GM18861 (cell line): ENCODE measurements at regions not wholly inside any gene's neighbourhood (a gene's known extent, or its start where the extent isn't known, plus 50 kb on each side); places are given as distances from the start of the nearest gene placed in this dataset.
"Not testable (repeated sequence)": the region's sequence is repeated elsewhere in the genome, so short reads cannot be mapped to it uniquely, and the experiment has no call there.

ENCODE experiments used
- ATAC-seq: cut with Tn5 transposase; IDR thresholded peaks from one replicate; pipeline ENCODE4 v1.9.1; 2021; ENCODE audit not compliant: unreplicated experiment

DNA sequence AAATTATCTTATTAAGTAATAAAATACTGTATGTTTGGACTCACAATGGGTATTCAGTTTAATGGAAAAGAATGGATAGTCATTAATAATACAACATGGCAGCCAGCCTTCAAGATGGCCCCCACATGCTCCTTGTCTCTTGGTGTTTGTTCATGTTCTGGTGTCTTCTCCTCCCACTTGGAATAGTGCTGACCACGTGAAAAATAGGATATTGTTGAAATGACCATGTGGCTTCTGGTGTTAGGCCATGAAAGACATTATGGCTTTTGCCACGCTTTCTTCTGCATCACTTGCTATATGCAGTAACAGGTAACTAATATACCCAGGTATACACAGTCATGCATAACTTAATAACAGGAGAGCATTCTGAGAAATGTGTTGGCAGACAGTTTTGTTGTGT, 341.0 kb downstream of the KCNJ2 start:
- ATAC-seq: no peak

DNA sequence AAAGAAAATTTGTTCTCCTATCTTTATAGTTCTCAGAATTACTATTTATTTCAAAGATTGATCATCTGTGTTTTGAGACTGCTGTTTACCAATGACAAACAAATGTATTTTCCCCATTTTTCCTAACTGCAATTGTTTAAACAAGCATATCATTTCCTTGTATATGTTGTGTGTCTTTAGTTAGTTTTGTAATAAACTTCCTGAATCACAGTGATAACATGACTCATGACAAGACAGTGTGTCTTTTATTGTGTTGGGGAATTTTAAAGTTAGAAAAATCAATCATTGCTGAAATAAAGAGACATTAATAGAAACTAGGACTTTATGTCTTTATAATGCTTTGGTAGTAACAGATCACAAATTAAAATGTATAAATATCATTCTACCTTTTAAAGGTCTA, 348.5 kb downstream of the KCNJ2 start:
- no peak for ATAC-seq

DNA sequence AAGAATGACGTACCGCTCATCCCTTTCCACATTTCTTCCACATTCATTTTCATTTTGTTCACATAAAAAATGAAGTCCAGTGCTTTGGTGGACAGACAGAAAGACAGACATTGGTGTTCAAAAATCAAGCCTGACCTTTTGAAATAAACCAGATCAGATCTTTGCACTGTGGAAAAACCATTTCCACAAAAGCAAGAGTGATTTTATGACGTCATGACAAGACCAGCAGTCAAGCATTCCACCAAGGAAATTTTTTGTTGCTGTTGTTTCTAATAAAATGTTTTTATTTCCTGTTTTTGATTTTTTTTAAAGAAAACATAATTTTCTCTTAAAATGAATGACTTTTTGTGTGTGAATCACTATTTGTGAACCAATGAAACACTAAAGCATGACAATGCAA, 350.0 kb downstream of the KCNJ2 start:
- no peak for ATAC-seq

DNA sequence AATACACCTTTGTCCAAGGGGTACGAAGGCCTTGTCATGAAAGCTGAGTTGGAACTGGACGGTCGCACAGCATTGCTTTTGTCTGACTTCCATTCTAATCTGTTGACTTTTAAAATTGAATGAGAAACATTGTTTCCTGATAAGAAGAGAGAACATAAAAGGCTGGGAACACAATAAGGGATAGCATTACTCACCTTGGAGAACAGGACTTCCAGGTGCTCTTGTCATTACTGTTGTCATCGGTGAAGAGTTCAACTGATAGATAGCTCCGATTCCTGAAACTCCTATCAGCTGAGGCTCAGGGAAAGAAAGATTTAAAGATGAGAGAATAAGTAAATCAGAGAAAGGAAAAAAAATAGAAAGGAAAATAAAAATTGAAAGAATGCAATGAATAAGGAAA, 351.1 kb downstream of the KCNJ2 start:
- ATAC-seq: no peak

DNA sequence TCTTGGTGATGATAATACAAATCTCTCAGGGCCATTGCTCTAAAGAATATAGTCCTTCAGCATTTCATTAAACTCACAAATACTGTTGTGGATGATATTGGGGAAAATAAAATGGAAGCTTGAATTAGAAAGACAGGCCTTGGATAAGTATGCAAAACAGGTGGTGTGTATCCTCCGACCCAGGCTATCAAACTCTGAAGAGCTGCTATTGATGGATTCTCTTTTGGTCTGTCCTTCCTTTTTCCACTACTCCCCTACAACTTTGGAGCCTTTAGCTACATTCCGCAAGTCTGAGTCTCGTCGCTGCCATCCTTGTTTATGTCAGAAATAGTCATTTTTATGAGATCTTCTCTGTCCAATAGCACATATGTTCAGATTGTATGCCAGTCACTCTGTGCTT, 351.6 kb downstream of the KCNJ2 start:
- no peak for ATAC-seq

DNA sequence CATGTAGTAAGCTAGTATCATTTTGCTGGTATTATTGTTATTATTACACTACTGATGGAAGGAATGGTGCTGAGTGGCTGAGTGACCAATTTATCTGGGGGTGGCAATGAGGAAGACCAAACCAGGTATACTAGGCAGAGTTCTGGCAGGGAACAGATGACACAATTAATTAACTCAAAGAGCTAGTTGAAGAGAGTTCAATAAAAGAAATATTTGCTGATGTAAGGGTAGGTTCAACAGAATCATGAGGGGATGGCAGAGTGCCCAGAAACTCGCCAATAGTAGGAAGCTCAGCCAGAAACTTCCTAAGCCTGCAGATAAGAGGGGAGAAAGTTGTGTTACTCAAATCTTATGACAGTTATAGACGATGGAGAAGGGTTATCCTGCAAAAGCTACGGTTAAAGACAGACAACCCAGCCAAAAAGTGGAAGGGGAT, 352.5 kb downstream of the KCNJ2 start:
- no peak for ATAC-seq

DNA sequence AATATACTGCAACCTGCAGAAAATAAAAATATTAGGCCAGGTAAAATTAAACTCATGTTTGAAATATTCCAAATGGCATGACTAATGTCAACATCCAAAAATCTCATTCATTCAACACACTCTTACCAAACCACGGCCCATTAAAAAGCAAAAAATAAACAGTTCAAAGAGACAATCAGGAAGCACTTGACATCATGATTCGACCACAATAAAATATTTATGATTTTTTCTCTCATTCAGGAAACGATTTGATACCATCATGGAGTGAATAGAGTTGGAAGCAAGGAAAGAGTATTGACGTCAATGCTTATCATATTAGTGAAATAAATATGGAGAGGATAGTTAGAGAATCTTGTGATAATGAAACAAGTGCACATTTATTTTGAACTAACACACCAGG, 354.1 kb downstream of the KCNJ2 start:
- ATAC-seq: no peak

DNA sequence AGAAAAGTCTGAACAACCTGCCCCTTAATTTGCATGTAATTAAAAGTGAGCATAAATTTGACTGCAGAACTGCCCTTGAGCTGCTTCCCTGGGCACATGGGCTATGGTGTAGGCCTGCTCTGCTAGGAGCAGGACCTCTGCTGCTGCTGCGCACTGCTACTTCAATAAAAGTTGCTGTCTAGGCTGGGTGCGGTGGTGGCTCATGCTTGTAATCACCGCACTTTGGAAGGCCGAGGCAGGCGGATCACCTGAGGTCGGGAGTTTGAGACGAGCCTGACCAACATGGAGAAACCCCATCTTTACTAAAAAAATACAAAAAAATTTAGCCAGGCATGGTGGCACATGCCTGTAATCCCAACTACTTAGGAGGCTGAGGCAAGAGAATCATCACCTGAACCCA, 355.7 kb downstream of the KCNJ2 start:
- not testable (repeated sequence) for ATAC-seq

DNA sequence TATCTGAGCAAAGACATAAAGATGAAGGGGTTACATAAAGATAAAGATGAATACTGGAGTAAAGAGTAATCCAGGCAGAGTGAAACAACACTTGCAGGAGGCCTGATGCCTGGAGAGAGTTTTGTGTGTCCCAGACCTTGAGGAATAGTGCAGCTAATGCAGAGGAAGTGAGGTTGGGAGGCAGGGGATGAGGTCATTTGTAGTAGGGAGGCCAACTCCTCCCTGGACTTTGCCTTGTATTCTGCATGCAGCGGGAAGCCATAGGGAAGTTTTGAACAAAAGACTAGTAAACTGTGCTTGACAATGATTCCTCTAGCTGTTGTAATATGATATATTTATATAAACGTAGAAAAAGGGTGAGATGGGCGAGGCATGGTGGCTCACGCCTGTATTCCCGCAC, 356.6 kb downstream of the KCNJ2 start:
- no peak for ATAC-seq

DNA sequence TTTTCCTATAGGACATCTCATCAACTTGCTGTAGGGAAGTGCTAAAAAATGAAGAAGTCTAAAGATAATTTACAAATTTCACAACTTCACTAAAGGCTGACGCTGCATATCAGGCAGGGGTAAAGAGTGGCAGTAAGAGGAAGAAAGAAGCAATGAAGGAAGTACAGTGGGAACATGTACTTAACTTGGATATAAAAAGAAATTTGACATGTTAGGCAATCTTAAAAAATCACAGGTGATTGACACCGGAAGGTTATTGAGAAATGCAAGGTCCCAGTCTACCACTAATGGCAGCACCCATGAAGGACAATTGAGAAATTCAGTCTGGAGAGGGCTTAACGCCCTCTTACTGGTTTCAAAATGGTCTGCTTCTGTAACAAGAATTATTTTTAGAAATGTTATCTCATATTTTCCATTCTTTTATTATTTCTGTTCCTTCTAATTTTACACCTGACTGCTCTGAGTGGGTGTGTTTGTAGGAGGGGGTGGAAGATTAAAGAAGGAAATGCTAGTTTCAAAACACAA, 358.1 kb downstream of the KCNJ2 start:
- no peak for ATAC-seq

DNA sequence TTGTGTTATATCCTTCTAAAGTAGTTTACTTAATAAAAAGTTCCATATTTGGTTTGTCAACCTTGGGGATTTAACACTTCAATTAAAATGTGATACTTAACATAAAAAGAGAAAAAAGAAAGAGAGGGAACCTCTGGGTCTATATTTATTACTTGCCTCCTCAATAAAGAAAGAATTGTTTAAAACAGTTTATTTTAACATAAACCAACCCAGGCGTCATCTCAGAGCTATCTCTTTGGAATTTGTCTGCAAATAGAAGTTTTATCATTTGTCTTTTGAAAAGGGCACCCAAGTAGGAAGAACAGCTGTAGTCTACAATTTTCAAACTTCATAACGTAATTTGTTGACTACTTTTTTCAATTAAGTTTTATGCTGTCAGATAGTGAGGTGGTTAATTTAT, 364.1 kb downstream of the KCNJ2 start:
- no peak for ATAC-seq

DNA sequence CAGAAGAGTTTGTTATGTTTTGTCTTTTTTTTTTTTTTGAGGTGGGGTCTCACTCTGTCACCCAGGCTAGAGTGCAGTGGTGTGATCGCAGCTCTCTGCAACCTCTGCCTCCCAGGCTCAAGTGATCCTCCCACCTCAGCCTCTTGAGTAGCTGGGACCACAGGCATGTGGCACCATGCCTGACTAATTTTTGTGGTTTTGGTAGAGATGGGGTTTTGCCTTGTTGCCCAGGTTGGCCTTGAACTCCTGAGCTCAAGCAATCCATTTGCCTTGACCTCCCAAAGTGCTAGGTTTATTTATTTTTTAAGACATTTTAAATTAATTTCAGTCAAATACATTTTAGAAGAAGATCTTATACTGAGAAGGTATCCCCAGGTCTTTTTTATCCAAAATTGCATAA, 366.7 kb downstream of the KCNJ2 start:
- ATAC-seq: no peak

DNA sequence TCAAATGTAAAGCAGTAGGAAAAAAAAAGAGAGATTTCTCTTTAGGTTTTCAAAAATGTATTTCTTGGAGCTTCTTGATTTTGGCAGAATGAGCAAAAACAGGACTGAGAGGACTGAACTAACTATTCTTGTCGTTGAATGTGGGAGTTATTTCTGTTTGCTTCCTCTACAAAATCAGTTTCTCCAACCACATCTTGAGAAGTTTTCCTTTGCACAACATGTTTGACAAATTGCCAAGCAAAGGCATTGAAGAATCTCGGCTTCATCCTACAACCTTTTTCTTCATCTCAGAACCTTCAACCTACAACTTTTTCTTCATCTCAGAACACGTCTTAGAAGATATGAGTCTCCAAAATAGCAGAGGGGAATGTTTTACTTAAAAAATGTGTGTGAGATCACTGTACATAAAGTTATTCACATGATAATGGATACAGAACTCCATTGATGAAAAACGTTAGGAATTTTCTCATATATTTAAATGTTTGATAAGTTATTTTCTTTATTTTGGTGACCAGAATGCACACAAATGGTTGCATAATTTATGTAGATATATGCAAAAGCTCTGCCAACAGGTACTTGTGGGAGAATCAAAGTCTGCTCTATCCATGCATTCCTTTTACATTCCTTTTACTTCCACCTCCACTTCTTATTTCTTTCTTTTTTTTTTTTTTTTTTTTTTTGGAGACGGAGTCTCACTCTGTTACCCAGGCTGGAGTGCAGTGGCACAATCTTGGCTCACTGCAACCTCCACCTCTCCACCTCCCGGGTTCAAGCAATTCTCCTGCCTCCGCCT, 370.0 kb downstream of the KCNJ2 start:
- no peak for ATAC-seq

DNA sequence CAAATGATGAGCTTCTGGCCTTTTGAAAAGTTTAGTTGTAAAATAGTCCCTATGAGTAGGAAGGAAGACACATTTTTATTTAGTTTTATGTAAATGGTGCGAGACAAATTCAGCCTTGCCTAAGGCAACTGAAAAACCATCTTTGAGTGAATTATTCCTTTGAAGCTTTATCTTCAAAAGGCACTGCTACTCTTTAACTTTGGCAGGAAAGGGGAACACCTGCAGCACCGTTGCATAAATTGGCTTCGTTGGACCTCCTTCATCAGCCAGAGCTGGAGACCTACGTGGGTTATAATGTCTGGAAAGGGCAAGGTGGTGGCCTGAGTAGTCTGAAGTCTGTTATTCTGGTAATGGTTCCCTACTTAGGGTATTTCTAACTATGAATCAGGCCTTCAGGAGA, 373.5 kb downstream of the KCNJ2 start:
- ATAC-seq: no peak

DNA sequence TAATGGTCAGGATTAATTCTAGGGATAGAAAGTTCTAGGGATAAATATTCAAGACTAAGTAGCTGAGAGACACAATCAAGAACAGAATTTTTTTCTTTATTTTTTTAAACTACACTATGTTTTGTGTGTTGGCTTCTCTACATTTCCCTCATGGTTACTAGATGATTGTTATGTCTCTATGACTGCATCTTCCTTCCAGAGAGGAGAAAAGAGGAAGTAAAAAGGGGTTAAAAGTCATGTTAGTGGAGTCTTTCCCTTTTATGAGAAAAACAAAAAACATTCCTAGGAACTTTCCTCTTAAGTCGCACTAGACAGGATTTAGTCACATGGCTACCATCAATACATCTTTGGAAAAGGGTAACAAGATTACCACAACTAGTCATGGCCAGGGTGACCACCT, 375.0 kb downstream of the KCNJ2 start:
- no peak for ATAC-seq

DNA sequence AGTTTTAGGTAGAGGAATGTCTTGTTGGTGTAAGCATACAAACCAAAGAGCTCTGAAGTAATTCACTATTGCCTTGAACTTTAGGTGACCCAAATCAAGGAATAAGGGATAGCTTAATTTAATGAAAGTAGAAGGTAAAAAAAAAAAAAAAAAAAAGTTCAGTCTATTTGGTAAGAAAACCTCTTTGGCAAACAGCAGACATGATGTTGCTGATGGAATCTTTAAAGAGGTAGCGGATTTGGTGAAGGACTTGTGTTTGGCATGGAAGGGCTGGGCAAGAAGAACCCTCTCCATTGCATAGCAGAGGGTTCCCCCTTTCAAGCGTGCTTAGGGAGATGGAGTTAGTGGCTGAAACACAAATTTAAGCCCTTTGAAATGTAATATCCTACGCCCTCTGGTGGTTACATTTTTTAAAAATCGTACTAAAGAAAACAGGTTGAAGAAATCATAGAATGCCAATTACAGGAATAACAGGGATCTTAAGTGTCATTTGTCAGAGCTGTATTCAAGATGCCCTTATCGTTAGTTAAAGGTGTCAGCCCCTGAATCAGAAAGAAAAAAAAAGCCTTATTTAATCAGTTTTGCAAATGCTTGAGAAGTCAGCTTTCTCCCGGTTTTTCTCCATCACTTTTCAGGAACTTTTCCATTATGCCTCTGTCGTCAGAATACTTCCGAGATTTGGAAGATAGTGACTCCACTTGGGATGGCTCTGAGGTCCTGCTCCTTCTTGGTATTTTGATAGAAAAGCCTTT, 383.1 kb downstream of the KCNJ2 start:
- ATAC-seq: no peak

DNA sequence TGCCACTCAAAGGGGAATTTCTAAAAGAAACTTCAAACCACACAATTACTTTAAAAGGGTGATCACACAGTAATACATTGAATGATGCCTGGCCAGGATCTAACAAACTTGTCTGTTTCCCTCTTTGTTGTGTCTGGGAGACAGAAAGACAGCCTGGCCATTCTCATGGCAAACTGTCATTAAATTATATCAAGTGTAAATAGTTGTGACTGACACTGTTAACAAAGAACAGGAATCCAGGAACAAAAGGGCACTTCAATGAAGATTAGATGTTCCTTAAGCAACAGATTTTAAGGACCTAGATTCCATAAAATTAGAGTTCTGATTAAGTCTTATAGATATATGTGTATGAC, 383.6 kb downstream of the KCNJ2 start:
- no peak for ATAC-seq

DNA sequence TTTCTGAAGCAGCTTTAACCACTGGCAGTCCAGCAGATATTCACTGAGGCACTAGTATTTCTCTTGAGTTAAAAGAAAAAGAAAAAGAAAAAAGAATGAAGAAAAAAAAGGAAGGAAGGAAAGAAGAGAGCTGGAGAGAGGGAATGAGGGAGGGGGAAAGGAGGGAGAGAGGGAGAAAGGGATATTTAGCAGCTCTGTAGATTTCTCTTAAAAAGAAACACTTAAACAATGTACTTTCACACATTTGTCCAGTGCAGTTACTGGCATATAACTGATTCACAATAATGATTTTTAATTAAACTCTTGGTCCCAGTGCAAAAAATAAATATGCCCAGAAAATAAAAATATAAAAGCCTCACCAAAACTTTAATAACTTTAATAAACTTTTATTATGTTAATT, 386.4 kb downstream of the KCNJ2 start:
- ATAC-seq: no peak

DNA sequence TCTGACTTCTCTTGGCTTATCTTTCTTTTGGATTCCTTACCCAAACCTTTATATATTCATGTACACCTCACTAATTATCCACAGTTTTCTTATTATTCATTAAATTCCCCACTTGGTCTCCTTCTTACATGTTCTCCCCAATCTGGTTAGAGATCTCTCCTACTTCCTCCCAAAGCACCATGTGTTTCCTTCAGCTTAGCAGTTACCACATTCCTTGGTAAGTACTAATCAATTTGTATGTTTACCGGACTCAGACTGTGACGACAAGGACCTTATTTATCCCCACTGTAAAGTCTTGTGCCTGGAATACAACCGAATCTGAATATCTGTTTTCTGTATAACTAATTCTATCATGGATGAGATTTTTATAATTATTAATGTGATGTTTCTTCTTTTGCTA, 389.5 kb downstream of the KCNJ2 start:
- no peak for ATAC-seq

DNA sequence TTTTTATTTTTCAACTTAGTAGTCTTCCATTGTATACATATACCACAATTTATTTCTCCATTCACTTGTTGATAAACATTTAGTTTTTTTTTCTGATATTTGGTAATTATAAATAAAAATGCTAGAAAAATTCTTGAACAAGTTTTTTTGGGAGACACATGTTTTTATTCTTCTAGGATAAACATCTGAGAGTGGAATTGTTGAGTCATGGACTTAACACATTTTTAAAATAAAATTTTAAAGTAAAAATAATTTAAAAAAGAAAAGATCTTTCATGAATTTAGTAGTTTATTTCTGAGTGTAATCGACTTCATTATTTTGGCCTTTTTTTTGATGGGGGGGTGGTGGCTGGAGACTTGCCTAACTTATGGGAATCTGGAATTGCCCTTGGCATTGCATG, 391.1 kb downstream of the KCNJ2 start:
- ATAC-seq: no peak

DNA sequence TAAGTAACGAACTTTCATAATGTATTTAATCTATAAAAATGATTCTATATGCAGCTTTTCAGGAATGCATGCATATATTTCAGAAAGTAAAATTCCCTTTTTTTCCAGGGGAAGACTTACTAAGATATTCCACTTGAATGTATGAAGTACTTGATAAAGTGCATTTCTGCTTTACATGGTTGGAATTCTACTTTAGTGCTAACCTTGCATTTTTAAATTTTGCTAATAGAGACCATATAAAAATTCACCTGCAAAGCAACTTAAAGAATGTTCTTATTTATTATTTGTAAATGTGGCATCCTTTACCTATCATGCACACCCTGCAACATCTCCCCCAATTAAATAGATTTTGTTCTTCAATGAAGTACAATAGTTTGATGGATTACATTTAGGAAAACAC, 392.8 kb downstream of the KCNJ2 start:
- no peak for ATAC-seq

DNA sequence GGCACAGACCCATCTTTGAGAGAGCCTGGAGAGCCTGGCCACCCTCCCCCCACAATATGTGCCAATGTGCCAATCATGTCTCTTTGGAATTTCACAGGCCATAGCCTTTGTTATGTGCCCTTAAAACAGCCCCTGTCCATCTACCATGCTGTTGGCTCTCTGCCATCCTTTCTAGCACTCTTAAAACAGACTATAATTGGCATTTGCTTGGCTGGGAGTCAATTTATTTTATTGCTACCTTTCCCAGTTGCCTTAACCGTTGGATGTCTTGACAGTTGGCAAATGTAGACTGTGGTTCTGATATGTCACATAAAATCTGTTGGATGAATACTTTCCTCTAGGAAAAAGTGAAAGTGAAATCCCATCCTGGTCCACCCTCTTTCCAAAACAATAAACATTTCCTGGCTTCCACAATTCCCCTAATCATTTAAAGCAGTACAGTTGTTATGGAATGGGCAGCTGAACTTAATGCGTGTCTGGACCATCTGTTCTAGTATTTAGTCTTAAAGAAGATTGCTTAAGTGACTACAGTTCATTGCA, 394.0 kb downstream of the KCNJ2 start:
- ATAC-seq: no peak
